Naive thymus-derived CD4-positive, alpha-beta T cell (primary cell): ENCODE measurements at regions not wholly inside any gene's neighbourhood (a gene's known extent, or its start where the extent isn't known, plus 50 kb on each side); places are given as distances from the start of the nearest gene placed in this dataset.

Experiments used
- ATAC-seq: fragments of 150-1000 bp; cut with Tn5 transposase; 2 replicates; pipeline ENCODE4 v1.10.0; 2021; ENCODE audit warnings: mild to moderate bottlenecking, moderate library complexity
- CTCF ChIA-PET: fragments of 350-600 bp; sonication (Branson Sonifier 250); formaldehyde crosslinking; loops from one replicate; lab custom pipeline; 2021; ENCODE audit warnings: antibody characterized with exemption; lab: Charles Lee
- POLR2A ChIA-PET: fragments of 350-600 bp; sonication (Branson Sonifier 250); formaldehyde crosslinking; loops from one replicate; lab custom pipeline; 2021; ENCODE audit warnings: antibody characterized with exemption, inconsistent platforms; lab: Charles Lee
- DNase-seq, 9 donors: peaks; one replicate each; pipeline versions ENCODE4 v3.0.0 to v3.0.0-alpha.2; 2020 to 2022; ENCODE audit warnings: mixed read lengths in 1 of 9
- H3K27ac ChIP-seq: one replicate; pipeline ENCODE4 v1.7.0; 2013; ENCODE audit warnings: mild to moderate bottlenecking, low read depth, low read length, moderate library complexity
- H3K27me3 ChIP-seq, 2 donors: one replicate each; pipeline ENCODE4 v1.7.0; 2013; ENCODE audit warnings: low read length in 2 of 2, mild to moderate bottlenecking in 2 of 2, moderate library complexity in 2 of 2; ENCODE audit not compliant: control insufficient read depth in 2 of 2, insufficient read depth in 2 of 2
- H3K36me3 ChIP-seq, 3 experiments: 1 replicate in 2 of 3; 2 replicates in 1 of 3; pipeline ENCODE4 v1.7.0; 2013; ENCODE audit warnings: low read length in 3 of 3, mild to moderate bottlenecking in 3 of 3, moderate library complexity in 1 of 3; ENCODE audit not compliant: insufficient read depth in 3 of 3, control insufficient read depth in 2 of 3
- H3K4me1 ChIP-seq, 2 donors: one replicate each; pipeline ENCODE4 v1.7.0; 2013; ENCODE audit warnings: low read length in 2 of 2, mild to moderate bottlenecking in 2 of 2, moderate library complexity in 1 of 2; ENCODE audit not compliant: control insufficient read depth in 2 of 2, insufficient read depth in 2 of 2
- H3K4me3 ChIP-seq: 2 replicates; pipeline ENCODE4 v1.7.0; 2013; ENCODE audit warnings: mild to moderate bottlenecking, low read length
- H3K9me3 ChIP-seq, 3 experiments: 1 replicate in 2 of 3; 2 replicates in 1 of 3; pipeline ENCODE4 v1.7.0; 2013; ENCODE audit warnings: low read length in 3 of 3; ENCODE audit not compliant: control insufficient read depth in 2 of 3
- H3K27ac Mint-ChIP-seq, 9 donors: one replicate each; pipeline ENCODE4 v1.8.0; 2020 to 2022; ENCODE audit warnings: mixed read lengths in 9 of 9, mild to moderate bottlenecking in 8 of 9, moderate library complexity in 5 of 9, inconsistent platforms in 2 of 9
- H3K27me3 Mint-ChIP-seq, 5 donors: one replicate each; pipeline ENCODE4 v1.8.0; 2021 to 2022; ENCODE audit warnings: mixed read lengths in 5 of 5, mild to moderate bottlenecking in 1 of 5
- H3K36me3 Mint-ChIP-seq, 5 donors: one replicate each; pipeline ENCODE4 v1.8.0; 2020 to 2022; ENCODE audit warnings: mixed read lengths in 5 of 5, mild to moderate bottlenecking in 3 of 5, inconsistent platforms in 1 of 5
- H3K4me1 Mint-ChIP-seq, 7 donors: one replicate each; pipeline ENCODE4 v1.8.0; 2020 to 2022; ENCODE audit warnings: mixed read lengths in 7 of 7, mild to moderate bottlenecking in 3 of 7, inconsistent platforms in 1 of 7
- H3K4me3 Mint-ChIP-seq, 10 donors: one replicate each; pipeline ENCODE4 v1.8.0; 2020 to 2022; ENCODE audit warnings: mild to moderate bottlenecking in 10 of 10, mixed read lengths in 10 of 10, moderate library complexity in 6 of 10, inconsistent platforms in 2 of 10
- H3K9me3 Mint-ChIP-seq, 11 donors: one replicate each; pipeline ENCODE4 v1.8.0; 2020 to 2022; ENCODE audit warnings: mixed read lengths in 11 of 11, mild to moderate bottlenecking in 4 of 11, inconsistent platforms in 1 of 11, moderate library complexity in 1 of 11
- intact Hi-C, 2 donors: fragments of 100-400 bp; cut with micrococcal nuclease; formaldehyde crosslinking; loops; one replicate each; pipeline ENCODE4 v1.15.1; 2023

DNA sequence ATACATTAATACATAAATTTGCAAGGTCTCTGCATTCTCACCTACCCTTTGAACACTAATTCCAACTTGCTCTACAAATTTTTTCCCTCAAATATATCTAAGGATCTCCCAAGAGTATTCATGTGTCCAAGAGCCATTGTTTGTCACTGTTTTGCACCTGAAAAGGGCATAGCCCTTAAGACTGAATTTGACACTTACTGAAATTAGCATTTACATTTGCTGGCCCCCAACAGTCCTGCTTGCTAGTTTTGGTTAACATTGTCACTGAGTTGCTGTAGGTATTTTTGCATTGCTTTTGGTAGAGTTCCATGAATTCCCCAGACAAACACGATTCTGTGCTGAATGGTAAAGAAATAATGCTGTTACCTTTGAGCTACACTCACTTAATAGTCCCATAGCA, 57.3 kb downstream of the KCNA4 start:
- no peak overlapping the region for H3K27ac Mint-ChIP-seq
- ChIA-PET POLR2A (no interaction called here), CTCF (no interaction called here)
- peaks cover 0 to 6% (median 0%) of the 10 kb centered on the region in 11 donors for H3K9me3 Mint-ChIP-seq
- H3K27me3 ChIP-seq: no peaks in the 10 kb centered on the region
- no peak overlapping the region for H3K4me3 ChIP-seq
- intact Hi-C loops: no loop called here
- no peak overlapping the region for H3K4me3 Mint-ChIP-seq
- DNase-seq (no peak), ATAC-seq (no peak)
- no peaks in the 10 kb centered on the region for H3K4me1 Mint-ChIP-seq
- no peaks in the 10 kb centered on the region for H3K4me1 ChIP-seq
- H3K27me3 Mint-ChIP-seq: no peaks in the 10 kb centered on the region
- no peaks in the 10 kb centered on the region for H3K36me3 ChIP-seq
- H3K9me3 ChIP-seq: no peaks in the 10 kb centered on the region
- no peak overlapping the region for H3K27ac ChIP-seq
- H3K36me3 Mint-ChIP-seq: no peaks in the 10 kb centered on the region

DNA sequence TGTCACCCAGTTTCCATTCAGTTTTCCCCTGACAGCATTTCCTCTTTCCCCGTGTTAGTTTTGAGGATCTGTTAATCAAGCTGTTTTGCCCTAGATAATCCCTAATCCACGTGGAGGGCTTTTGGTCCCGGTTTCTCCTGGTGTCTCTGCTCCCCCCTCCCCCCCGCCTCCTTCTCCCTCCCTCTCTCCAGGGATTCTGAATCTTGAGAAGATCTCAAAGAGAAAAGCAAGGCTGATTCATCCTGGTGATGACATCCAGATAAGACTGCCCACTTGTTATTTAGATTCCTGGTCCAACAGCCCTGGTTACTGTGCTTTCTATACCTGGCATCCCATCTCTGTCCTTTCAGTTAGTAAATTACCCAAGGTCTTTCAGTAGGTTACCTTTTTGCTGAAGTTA, 59.4 kb downstream of the KCNA4 start:
- Histone ChIP-seq H3K27me3 (no peaks in the 10 kb centered on the region), H3K27ac (no peak overlapping the region), H3K4me3 (no peak overlapping the region), H3K4me1 (no peaks in the 10 kb centered on the region), H3K9me3 (no peaks in the 10 kb centered on the region), H3K36me3 (no peaks in the 10 kb centered on the region)
- ChIA-PET POLR2A (interaction anchor here (0.7 kb wide), 1 partner anchor 537 kb away, joined by 5 read pairs; no protein-coding TSS in a partner anchor), CTCF (no interaction called here)
- H3K4me3 Mint-ChIP-seq: no peak overlapping the region
- H3K9me3 Mint-ChIP-seq: peaks cover 0 to 11% (median 5%) of the 10 kb centered on the region in 11 donors
- H3K27me3 Mint-ChIP-seq: no peaks in the 10 kb centered on the region
- H3K4me1 Mint-ChIP-seq: no peaks in the 10 kb centered on the region
- no peaks in the 10 kb centered on the region for H3K36me3 Mint-ChIP-seq
- DNase-seq: no peak
- H3K27ac Mint-ChIP-seq: no peak overlapping the region
- no peak for ATAC-seq
- intact Hi-C loops: no loop called here

DNA sequence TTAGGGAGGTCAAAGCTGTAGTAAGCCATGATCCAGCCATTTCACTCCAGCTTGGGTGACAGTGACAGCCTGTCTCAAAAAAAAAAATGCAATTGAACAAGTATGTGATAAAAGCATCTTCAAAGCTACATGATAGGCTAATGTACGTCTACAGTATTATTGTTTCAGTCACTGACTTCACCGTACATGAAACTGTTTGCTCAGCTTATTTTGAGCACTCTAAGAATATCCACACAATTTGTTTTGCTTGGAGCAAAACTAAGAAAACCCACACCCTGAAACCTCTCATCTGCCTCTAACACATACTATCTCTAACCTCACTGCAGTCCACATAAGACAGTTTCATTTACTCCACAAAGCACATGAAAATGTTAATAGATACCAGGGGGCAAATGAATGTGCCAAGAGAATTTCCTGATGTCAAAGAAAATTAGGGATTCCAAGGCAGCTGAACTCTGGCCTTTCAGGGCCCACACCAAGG, 60.7 kb downstream of the KCNA4 start:
- Histone ChIP-seq H3K27me3 (no peaks in the 10 kb centered on the region), H3K4me1 (no peaks in the 10 kb centered on the region), H3K9me3 (no peaks in the 10 kb centered on the region), H3K4me3 (no peak overlapping the region), H3K36me3 (no peaks in the 10 kb centered on the region), H3K27ac (no peak overlapping the region)
- H3K4me1 Mint-ChIP-seq: no peaks in the 10 kb centered on the region
- H3K27ac Mint-ChIP-seq: no peak overlapping the region
- ATAC-seq (no peak), DNase-seq (no peak)
- H3K9me3 Mint-ChIP-seq: peaks cover 0 to 13% (median 8%) of the 10 kb centered on the region in 11 donors
- no peaks in the 10 kb centered on the region for H3K36me3 Mint-ChIP-seq
- CTCF ChIA-PET: no interaction called here
- intact Hi-C loops: no loop called here
- H3K4me3 Mint-ChIP-seq: no peak overlapping the region
- POLR2A ChIA-PET: no interaction called here
- H3K27me3 Mint-ChIP-seq: no peaks in the 10 kb centered on the region

DNA sequence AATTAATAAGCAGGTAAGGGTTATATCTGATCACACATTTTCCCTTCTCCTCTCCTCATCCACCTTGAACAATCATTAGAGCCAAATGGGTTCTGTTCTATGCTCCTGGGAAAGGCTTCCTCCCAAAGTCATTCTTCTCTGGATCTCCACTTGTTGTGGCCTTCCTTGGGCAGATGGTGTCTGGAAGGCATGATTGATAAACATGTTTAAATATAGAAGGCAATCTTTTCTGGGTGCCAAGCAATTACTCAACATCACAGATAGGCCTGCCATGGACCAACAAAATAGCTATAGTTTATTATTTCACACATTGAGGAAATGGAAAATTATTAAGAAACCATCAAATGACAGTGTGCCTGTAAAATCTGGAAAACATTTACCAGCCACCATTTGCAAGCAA, 73.5 kb downstream of the KCNA4 start:
- POLR2A ChIA-PET: no interaction called here
- Histone ChIP-seq H3K27ac (no peak overlapping the region), H3K36me3 (no peaks in the 10 kb centered on the region), H3K4me1 (no peaks in the 10 kb centered on the region), H3K4me3 (no peak overlapping the region), H3K27me3 (no peaks in the 10 kb centered on the region), H3K9me3 (peaks cover 0 to 4% (median 0%) of the 10 kb centered on the region in 3 experiments)
- CTCF ChIA-PET: no interaction called here
- intact Hi-C loops: no loop called here
- ATAC-seq (no peak), DNase-seq (no peak)
- peaks cover 0 to 30% (median 4%) of the 10 kb centered on the region in 11 donors for H3K9me3 Mint-ChIP-seq
- H3K4me1 Mint-ChIP-seq: no peaks in the 10 kb centered on the region
- no peaks in the 10 kb centered on the region for H3K27me3 Mint-ChIP-seq
- no peaks in the 10 kb centered on the region for H3K36me3 Mint-ChIP-seq
- no peak overlapping the region for H3K27ac Mint-ChIP-seq
- no peak overlapping the region for H3K4me3 Mint-ChIP-seq

DNA sequence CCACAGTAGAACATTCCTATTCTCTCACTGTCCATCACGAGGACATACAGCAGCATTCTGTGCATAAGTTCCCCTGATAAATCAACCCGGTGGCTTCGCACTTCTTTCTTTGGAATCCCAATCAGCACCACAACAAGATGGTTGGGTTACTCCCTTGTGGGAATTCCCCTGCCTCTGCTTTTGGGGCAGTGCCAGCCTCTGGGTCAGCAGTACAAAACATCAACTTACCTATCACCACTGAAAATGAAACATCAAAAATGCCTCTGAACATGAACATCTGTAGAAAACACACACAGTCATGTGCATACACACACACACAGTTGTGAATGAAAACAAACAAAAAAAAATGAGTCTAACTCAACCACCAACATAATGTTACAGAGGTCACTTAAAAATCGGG, 79.3 kb downstream of the KCNA4 start:
- CTCF ChIA-PET: no interaction called here
- Mint-ChIP-seq H3K9me3 (peaks cover 0 to 15% (median 5%) of the 10 kb centered on the region in 11 donors), H3K36me3 (peaks cover 0 to 4% (median 0%) of the 10 kb centered on the region in 5 donors), H3K4me1 (no peaks in the 10 kb centered on the region), H3K27ac (no peak overlapping the region), H3K27me3 (no peaks in the 10 kb centered on the region), H3K4me3 (no peak overlapping the region)
- Histone ChIP-seq H3K4me3 (no peak overlapping the region), H3K4me1 (no peaks in the 10 kb centered on the region), H3K36me3 (no peaks in the 10 kb centered on the region), H3K9me3 (no peaks in the 10 kb centered on the region), H3K27me3 (no peaks in the 10 kb centered on the region), H3K27ac (no peak overlapping the region)
- POLR2A ChIA-PET: no interaction called here
- no peak for ATAC-seq
- no peak for DNase-seq
- intact Hi-C loops: no loop called here

DNA sequence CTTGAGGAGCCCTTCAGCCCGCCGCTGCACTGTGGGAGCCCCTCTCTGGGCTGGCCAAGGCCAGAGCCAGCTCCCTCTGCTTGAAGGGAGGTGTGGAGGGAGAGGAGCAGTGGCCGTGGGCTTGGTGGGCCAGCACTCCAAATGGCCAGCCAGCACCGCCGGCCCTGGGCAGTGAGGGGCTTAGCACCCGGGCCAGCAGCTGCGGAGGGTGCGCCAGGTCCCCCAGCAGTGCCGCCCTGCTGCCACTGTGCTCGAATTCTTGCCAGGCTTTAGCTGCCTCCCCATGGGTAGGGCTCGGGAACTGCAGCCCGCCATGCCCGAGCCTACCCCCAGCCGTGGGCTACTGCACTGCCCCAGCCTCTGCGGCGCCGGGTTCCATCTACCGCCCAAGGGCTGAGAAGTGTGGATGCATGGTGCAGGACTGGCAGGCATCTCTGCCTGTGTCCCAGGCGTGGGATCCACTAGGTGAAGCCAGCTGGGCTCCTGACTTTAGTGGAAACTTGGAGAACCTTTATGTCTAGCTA, 82.7 kb downstream of the KCNA4 start:
- CTCF ChIA-PET: no interaction called here
- H3K27ac Mint-ChIP-seq: no peak overlapping the region

DNA sequence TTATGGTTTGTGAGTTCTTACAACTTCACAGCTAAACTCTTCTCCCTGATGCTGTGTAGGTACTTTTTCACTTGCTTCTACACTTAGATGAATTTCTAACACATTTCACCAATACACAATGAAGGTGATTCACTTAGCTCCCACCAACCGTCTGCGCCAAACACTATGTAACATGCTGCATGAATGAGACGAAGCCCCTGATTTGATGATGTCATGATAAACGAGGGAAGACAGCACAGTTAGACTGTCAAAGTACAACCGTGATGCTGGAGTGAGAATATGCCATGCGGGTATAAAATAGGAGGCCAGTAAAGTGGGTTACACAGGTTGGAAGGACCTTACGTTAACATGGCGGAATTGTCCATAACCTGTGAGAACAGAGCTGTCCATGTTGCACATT, 100.8 kb downstream of the KCNA4 start:
- Histone ChIP-seq H3K27me3 (no peaks in the 10 kb centered on the region), H3K27ac (no peak overlapping the region), H3K9me3 (no peaks in the 10 kb centered on the region), H3K4me3 (no peak overlapping the region), H3K36me3 (no peaks in the 10 kb centered on the region), H3K4me1 (no peaks in the 10 kb centered on the region)
- no peaks in the 10 kb centered on the region for H3K27me3 Mint-ChIP-seq
- peaks cover 0 to 17% (median 6%) of the 10 kb centered on the region in 11 donors for H3K9me3 Mint-ChIP-seq
- ATAC-seq (no peak), DNase-seq (no peak)
- ChIA-PET CTCF (no interaction called here), POLR2A (no interaction called here)
- H3K27ac Mint-ChIP-seq: no peak overlapping the region
- no peak overlapping the region for H3K4me3 Mint-ChIP-seq
- intact Hi-C loops: no loop called here
- H3K36me3 Mint-ChIP-seq: no peaks in the 10 kb centered on the region
- no peaks in the 10 kb centered on the region for H3K4me1 Mint-ChIP-seq

More for the DNA sequence above, 82.7 kb downstream of the KCNA4 start:
- no peak for ATAC-seq
- H3K4me3 ChIP-seq: no peak overlapping the region
- Mint-ChIP-seq H3K36me3 (peaks cover 0 to 4% (median 0%) of the 10 kb centered on the region in 5 donors), H3K4me3 (no peak overlapping the region), H3K9me3 (peaks cover 0 to 16% (median 6%) of the 10 kb centered on the region in 11 donors), H3K27me3 (no peaks in the 10 kb centered on the region), H3K4me1 (no peaks in the 10 kb centered on the region)
- no peak overlapping the region for H3K27ac ChIP-seq
- POLR2A ChIA-PET: no interaction called here
- intact Hi-C loops: no loop called here
- no peaks in the 10 kb centered on the region for H3K9me3 ChIP-seq
- H3K36me3 ChIP-seq: no peaks in the 10 kb centered on the region
- H3K4me1 ChIP-seq: no peaks in the 10 kb centered on the region
- DNase-seq: no peak
- no peaks in the 10 kb centered on the region for H3K27me3 ChIP-seq
